Mucosa of descending colon (tissue), 3 donors: ENCODE measurements at regions not wholly inside any gene's neighbourhood (a gene's known extent, or its start where the extent isn't known, plus 50 kb on each side); places are given as distances from the start of the nearest gene placed in this dataset.

Experiments
- ATAC-seq: fragments of 200-7000 bp; cut with Tn5 transposase; one replicate; pipeline ENCODE4 v1.9.1; 2020; ENCODE audit warnings: mild to moderate bottlenecking, moderate library complexity
- DNase-seq, 3 donors: peaks; one replicate each; pipeline ENCODE4 v3.0.0-alpha.2; 2020
- H3K36me3 ChIP-seq: fragments of 200-600 bp; one replicate; pipeline ENCODE4 v1.8.0; 2021; ENCODE audit warnings: low read depth, mild to moderate bottlenecking
- H3K4me1 ChIP-seq: fragments of 200-600 bp; one replicate; pipeline ENCODE4 v1.8.0; 2021; ENCODE audit warnings: low read depth, mild to moderate bottlenecking
- H3K4me3 ChIP-seq: fragments of 200-600 bp; one replicate; pipeline ENCODE4 v1.8.0; 2021; ENCODE audit warnings: mild to moderate bottlenecking
- H3K9me3 ChIP-seq: fragments of 200-600 bp; one replicate; pipeline ENCODE4 v1.8.0; 2021; ENCODE audit warnings: mild to moderate bottlenecking
- CTCF ChIP-seq: fragments of 200-600 bp; IDR thresholded peaks from one replicate; pipeline ENCODE4 v1.8.0; 2022; ENCODE audit warnings: antibody characterized with exemption, mild to moderate bottlenecking
- intact Hi-C, 2 donors: fragments of 100-400 bp; cut with DNase I in 1 of 2; cut with micrococcal nuclease in 1 of 2; formaldehyde crosslinking; loops; one replicate each; pipeline versions ENCODE4 v1.11.0 to v1.11.1; 2022; cut with DNase I, micrococcal nuclease
- donor health status: DM: no; HTN: no; CAD: no; lungs with moderate emphysema.
- donor health status: DM: no; HTN: no; CAD: no.
- donor health status: DM: no; HTN: yes; CAD: no.

- intact Hi-C loops, result no loop called here
- H3K4me1 ChIP-seq, result no peaks in the 10 kb centered on the region
- ATAC-seq (no peak), DNase-seq (no peak)
- TF ChIP-seq CTCF, result no peak
- peaks cover 10% of the 10 kb centered on the region for H3K9me3 ChIP-seq
- H3K4me3 ChIP-seq, result no peak overlapping the region
- no peaks in the 10 kb centered on the region for H3K36me3 ChIP-seq
These were observed 213.5 kb downstream of the SOX11 start for GRCh38 chr2:5905661-5906060.

- H3K9me3 ChIP-seq, result peaks cover 10% of the 10 kb centered on the region
- H3K4me1 ChIP-seq, result no peaks in the 10 kb centered on the region
- intact Hi-C loops, result no loop called here
- no peaks in the 10 kb centered on the region for H3K36me3 ChIP-seq
- ATAC-seq, result no peak
- TF ChIP-seq CTCF, result no peak
- H3K4me3 ChIP-seq, result no peak overlapping the region
- DNase-seq, result no peak
These were observed 215.9 kb downstream of the SOX11 start for GRCh38 chr2:5908071-5908470.

- Histone ChIP-seq H3K36me3 (no peaks in the 10 kb centered on the region), H3K9me3 (peaks cover 3% of the 10 kb centered on the region), H3K4me1 (no peaks in the 10 kb centered on the region), H3K4me3 (no peak overlapping the region)
- ATAC-seq (no peak), DNase-seq (no peak)
- no peak for TF ChIP-seq CTCF
- intact Hi-C loops, result no loop called here
These were observed 219.5 kb downstream of the SOX11 start for GRCh38 chr2:5911718-5912117.

- H3K4me3 ChIP-seq, result no peak overlapping the region
- intact Hi-C loops, result no loop called here
- TF ChIP-seq CTCF, result no peak
- H3K4me1 ChIP-seq, result no peaks in the 10 kb centered on the region
- peaks cover 20% of the 10 kb centered on the region for H3K9me3 ChIP-seq
- no peaks in the 10 kb centered on the region for H3K36me3 ChIP-seq
- DNase-seq (no peak), ATAC-seq (no peak)
These were observed 221.7 kb downstream of the SOX11 start for GRCh38 chr2:5913711-5914395.

- intact Hi-C loops, result no loop called here
These were observed 222.8 kb downstream of the SOX11 start for GRCh38 chr2:5914811-5915611.

More at GRCh38 chr2:5914811-5915611, 222.8 kb downstream of the SOX11 start:
- Histone ChIP-seq H3K9me3 (peaks cover 24% of the 10 kb centered on the region), H3K4me1 (no peaks in the 10 kb centered on the region), H3K4me3 (no peak overlapping the region), H3K36me3 (no peaks in the 10 kb centered on the region)
- ATAC-seq (peak; percentile 37), DNase-seq (peak in 1 of 3 donors; percentile 3)
- no peak for TF ChIP-seq CTCF
